ENCODE measurements at regions not wholly inside any gene's neighbourhood (a gene's known extent, or its start where the extent isn't known, plus 50 kb on each side); places are given as distances from the start of the nearest gene placed in this dataset.

GRCh38 chr14:35236806-35237205 is 55.4 kb upstream of the PSMA6 start:
- H3K9me3 Mint-ChIP-seq = no peaks in the 10 kb centered on the region
- no peak overlapping the region for H3K4me3 Mint-ChIP-seq
- peaks cover 5% of the 10 kb centered on the region for H3K4me1 Mint-ChIP-seq
- H3K27me3 Mint-ChIP-seq = no peaks in the 10 kb centered on the region
- DNase-seq (no peak), ATAC-seq (no peak)
- H3K27ac Mint-ChIP-seq = no peak overlapping the region

GRCh38 chr14:35240231-35240630 is 52.0 kb upstream of the PSMA6 start:
- no peak for ATAC-seq
- no peak overlapping the region for H3K4me3 Mint-ChIP-seq
- H3K9me3 Mint-ChIP-seq = no peaks in the 10 kb centered on the region
- no peak overlapping the region for H3K27ac Mint-ChIP-seq
- DNase-seq = no peak
- peaks cover 20% of the 10 kb centered on the region for H3K4me1 Mint-ChIP-seq
- H3K27me3 Mint-ChIP-seq = no peaks in the 10 kb centered on the region
